Heart right ventricle (tissue), 16 donors: ENCODE measurements at regions not wholly inside any gene's neighbourhood (a gene's known extent, or its start where the extent isn't known, plus 50 kb on each side); places are given as distances from the start of the nearest gene placed in this dataset.

ENCODE experiments used
- ATAC-seq, 8 donors: fragments of 200-7000 bp; cut with Tn5 transposase; one replicate each; pipeline ENCODE4 v1.9.1; 2020; ENCODE audit warnings: mild to moderate bottlenecking in 8 of 8, moderate library complexity in 8 of 8, moderate number of reproducible peaks in 1 of 8
- DNase-seq, 2 donors: peaks; one replicate each; pipeline ENCODE4 v3.0.0-alpha.2; 2020
- H3K27ac ChIP-seq, 10 donors: fragments of 200-600 bp; sonication (generic) in 2 of 10; one replicate each; pipeline versions ENCODE4 v1.5.0 to v1.8.0; 2020 to 2022; ENCODE audit warnings: mild to moderate bottlenecking in 3 of 10
- H3K27me3 ChIP-seq, 7 donors: fragments of 200-600 bp; one replicate each; pipeline ENCODE4 v1.8.0; 2021 to 2022; ENCODE audit warnings: mild to moderate bottlenecking in 2 of 7
- H3K36me3 ChIP-seq, 9 donors: fragments of 200-600 bp; sonication (generic) in 1 of 9; one replicate each; pipeline versions ENCODE4 v1.5.0 to v1.8.0; 2020 to 2022; ENCODE audit warnings: mild to moderate bottlenecking in 2 of 9
- H3K4me1 ChIP-seq, 9 donors: fragments of 200-600 bp; sonication (generic) in 1 of 9; one replicate each; pipeline versions ENCODE4 v1.5.0 to v1.8.0; 2020 to 2022; ENCODE audit warnings: mild to moderate bottlenecking in 4 of 9
- H3K4me3 ChIP-seq, 10 donors: fragments of 200-600 bp; sonication (generic) in 2 of 10; one replicate each; pipeline versions ENCODE4 v1.5.0 to v1.8.0; 2020 to 2022; ENCODE audit warnings: mild to moderate bottlenecking in 7 of 10, moderate library complexity in 2 of 10
- H3K9me3 ChIP-seq, 11 donors: fragments of 200-600 bp in 10 of 11; sonication (generic) in 2 of 11; one replicate each; pipeline versions ENCODE4 v1.5.0 to v1.8.0; 2013 to 2022; ENCODE audit warnings: mild to moderate bottlenecking in 2 of 11, control low read depth in 1 of 11, moderate library complexity in 1 of 11
- WGBS, 2 donors: extraction: QIAGEN DNeasy Blood & Tissue Kit; methylation state at CpG; one replicate each; pipeline ENCODE4 v1.1.7; 2013; ENCODE audit warnings: inconsistent platforms in 1 of 2; 5-methylcytosine and 5-hydroxymethylcytosine counted together
- intact Hi-C, 10 donors: fragments of 100-400 bp; cut with DNase I; formaldehyde crosslinking; loops; one replicate each; pipeline versions ENCODE4 v1.11.1 to v1.14.2; 2022
- TF ChIP-seq, protein P1 (sequence below), 9 donors: fragments of 200-600 bp; sonication (generic) in 2 of 9; IDR thresholded peaks; one replicate each; pipeline versions ENCODE4 v1.5.0 to v1.8.0; 2021 to 2022; ENCODE audit warnings: antibody characterized with exemption in 9 of 9, mild to moderate bottlenecking in 5 of 9, moderate library complexity in 1 of 9
- donor health status: Arrhythmogenic right ventricular cardiomyopathy.
- donor health status: ischemic (EF 13 %, LVEDD 7.1; RV severe dilation, severe dysfunction).
- donor health status: healthy with polysubstance abuse.
- donor health status: DM: no; HTN: yes; CAD: no.
- donor health status: DM: no; HTN: no; CAD: no.
- donor health status: ischemic (EF 25% LVEDD 6.9; RV normal size, moderate dysfunction).
- donor health status: ischemic (EF 25% LVEDD 5.7; RV mildly dilated, moderate dysfunction).
- donor health status: healthy.
- donor health status: DM: yes; HTN: yes; CAD: no.
- donor health status: Ischemic cardiomyopathy.
- donor health status: ischemic (EF 35%, LVEDD 5.7; RV mildly dilated, moderate dysfunction).
- donor health status: nonischemic (EF 11% LVEDD 7.7; RV severe dilation, severe dysfunction).
- donor health status: DM: yes; HTN: yes; CAD: no.
- donor health status: PGD.
- donor health status: ischemic (EF 29% LVEDD 5.4; RV normal size, mild dysfunction).
- donor health status: nonischemic (EF 23%, LVEDD 6.1; RV moderate dilation, normal function).

DNA sequence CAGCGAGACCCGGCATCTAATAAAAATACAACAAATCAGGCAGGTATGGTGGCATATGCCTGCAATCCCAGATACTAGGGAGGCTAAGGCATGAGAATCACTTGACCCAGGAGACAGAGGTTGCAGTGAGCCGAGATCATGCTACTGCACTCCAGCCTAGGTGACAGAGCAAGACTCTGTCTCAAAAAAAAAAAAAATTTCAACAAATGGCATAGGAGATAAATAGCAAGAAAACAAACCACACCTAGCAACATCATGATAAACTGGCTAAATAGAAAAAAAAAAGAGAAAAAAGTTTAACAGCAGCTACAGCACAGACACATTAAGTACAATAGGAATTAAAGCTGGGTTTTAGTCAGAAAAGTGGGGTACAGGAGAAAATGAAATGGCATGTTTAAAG is 1034.6 kb upstream of the LRRN3 start:
- DNase-seq (no peak), ATAC-seq (no peak)
- intact Hi-C loops = no loop called here
- H3K27me3 ChIP-seq = no peaks in the 10 kb centered on the region
- H3K4me3 ChIP-seq = no peak overlapping the region
- H3K27ac ChIP-seq = no peak overlapping the region
- H3K9me3 ChIP-seq = peaks cover 0 to 7% (median 0%) of the 10 kb centered on the region in 11 donors
- TF ChIP-seq, protein P1, sequence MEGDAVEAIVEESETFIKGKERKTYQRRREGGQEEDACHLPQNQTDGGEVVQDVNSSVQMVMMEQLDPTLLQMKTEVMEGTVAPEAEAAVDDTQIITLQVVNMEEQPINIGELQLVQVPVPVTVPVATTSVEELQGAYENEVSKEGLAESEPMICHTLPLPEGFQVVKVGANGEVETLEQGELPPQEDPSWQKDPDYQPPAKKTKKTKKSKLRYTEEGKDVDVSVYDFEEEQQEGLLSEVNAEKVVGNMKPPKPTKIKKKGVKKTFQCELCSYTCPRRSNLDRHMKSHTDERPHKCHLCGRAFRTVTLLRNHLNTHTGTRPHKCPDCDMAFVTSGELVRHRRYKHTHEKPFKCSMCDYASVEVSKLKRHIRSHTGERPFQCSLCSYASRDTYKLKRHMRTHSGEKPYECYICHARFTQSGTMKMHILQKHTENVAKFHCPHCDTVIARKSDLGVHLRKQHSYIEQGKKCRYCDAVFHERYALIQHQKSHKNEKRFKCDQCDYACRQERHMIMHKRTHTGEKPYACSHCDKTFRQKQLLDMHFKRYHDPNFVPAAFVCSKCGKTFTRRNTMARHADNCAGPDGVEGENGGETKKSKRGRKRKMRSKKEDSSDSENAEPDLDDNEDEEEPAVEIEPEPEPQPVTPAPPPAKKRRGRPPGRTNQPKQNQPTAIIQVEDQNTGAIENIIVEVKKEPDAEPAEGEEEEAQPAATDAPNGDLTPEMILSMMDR (IDR thresholded peaks at IDR 0.05) = no peak
- no peaks in the 10 kb centered on the region for H3K4me1 ChIP-seq
- no peaks in the 10 kb centered on the region for H3K36me3 ChIP-seq
- 78 to 82% methylated on average over 3 of the region's 3 CpGs for WGBS, 2 donors

DNA sequence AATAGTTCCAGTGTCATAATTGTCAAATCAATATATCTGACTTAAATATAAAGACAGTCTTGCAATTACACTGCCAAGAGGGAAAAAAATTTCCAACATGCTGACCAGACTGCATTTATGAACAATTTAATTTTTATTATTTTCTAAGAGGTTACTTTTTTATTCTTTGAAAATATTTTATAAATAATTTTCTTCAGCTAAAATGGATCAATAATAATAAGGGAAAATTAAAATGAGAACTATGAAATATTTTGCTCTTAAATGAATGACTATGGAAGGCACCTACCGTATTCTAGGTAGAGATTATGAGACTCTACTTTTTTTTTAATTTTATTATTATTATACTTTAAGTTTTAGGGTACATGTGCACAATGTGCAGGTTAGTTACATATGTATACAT is 1032.5 kb upstream of the LRRN3 start:
- Histone ChIP-seq H3K36me3 (no peaks in the 10 kb centered on the region), H3K4me3 (no peak overlapping the region), H3K9me3 (peaks cover 0 to 7% (median 0%) of the 10 kb centered on the region in 11 donors), H3K27me3 (no peaks in the 10 kb centered on the region), H3K27ac (no peak overlapping the region), H3K4me1 (no peaks in the 10 kb centered on the region)
- intact Hi-C loops = no loop called here
- ATAC-seq = no peak
- 77 to 89% methylated on average over 1 of the region's 1 CpG for WGBS, 2 donors
- no peak for DNase-seq
- TF ChIP-seq, protein P1 (IDR thresholded peaks at IDR 0.05) = no peak

DNA sequence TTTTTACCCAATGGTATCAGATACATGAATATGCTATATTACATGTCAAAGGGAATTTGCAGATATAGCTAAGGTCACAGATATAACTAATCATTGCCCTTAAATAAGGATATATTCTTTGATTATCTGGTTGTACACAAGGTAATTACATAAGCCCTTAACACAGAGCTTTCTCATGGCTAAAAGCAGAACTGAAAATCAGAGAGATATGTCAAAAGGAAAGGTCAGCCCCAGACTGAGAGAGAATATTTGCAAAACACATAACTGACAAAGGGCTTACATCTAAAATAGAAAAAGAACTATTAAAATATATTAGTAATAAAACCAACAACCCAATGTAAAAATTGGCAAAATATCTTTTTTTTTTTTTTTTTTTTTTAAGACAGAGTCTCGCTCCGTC is 1029.5 kb upstream of the LRRN3 start:
- TF ChIP-seq, protein P1 (IDR thresholded peaks at IDR 0.05) = no peak
- Histone ChIP-seq H3K4me3 (no peak overlapping the region), H3K27me3 (no peaks in the 10 kb centered on the region), H3K36me3 (no peaks in the 10 kb centered on the region), H3K9me3 (peaks cover 0 to 7% (median 0%) of the 10 kb centered on the region in 11 donors), H3K4me1 (no peaks in the 10 kb centered on the region), H3K27ac (no peak overlapping the region)
- WGBS, 2 donors = 94 to 100% methylated on average over 2 of the region's 2 CpGs
- intact Hi-C loops = no loop called here
- DNase-seq (no peak), ATAC-seq (no peak)

DNA sequence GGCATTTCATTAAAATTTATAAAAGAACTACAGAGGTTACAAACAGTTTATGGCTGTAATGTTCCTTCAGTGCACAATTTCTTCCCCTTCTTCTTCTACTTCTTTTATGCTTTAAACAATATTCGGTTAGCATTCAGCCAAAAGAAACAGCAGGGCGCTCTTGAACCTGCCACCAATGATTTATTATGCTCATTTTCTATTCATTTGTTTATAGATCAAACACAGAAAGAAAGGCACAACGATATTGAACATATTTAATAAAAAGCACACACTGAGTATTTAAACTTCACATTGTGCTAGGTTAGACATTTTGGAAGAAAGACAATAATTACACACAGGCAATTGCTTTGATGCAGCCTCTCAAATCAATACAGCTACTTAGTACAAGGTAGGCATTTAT is 1025.8 kb upstream of the LRRN3 start:
- H3K4me3 ChIP-seq = no peak overlapping the region
- TF ChIP-seq, protein P1 (IDR thresholded peaks at IDR 0.05) = no peak
- H3K9me3 ChIP-seq = peaks cover 0 to 10% (median 0%) of the 10 kb centered on the region in 11 donors

More for the DNA sequence above, 1025.8 kb upstream of the LRRN3 start:
- ATAC-seq = no peak
- Histone ChIP-seq H3K4me1 (no peaks in the 10 kb centered on the region), H3K27ac (no peak overlapping the region), H3K36me3 (no peaks in the 10 kb centered on the region), H3K27me3 (no peaks in the 10 kb centered on the region)
- 71 to 78% methylated on average over 3 of the region's 3 CpGs for WGBS, 2 donors
- DNase-seq = no peak
- intact Hi-C loops = no loop called here
